ENCODE measurements at regions not wholly inside any gene's neighbourhood (a gene's known extent, or its start where the extent isn't known, plus 50 kb on each side); places are given as distances from the start of the nearest gene placed in this dataset.

- DNase-seq (ENCODE audit: low read depth in 2 of 2) = no peak
Measured at GRCh38 chrX:114332766-114333165, 251.1 kb upstream of the HTR2C start.

- DNase-seq (ENCODE audit: low read depth in 2 of 2) = no peak
Measured at GRCh38 chrX:114334473-114334982, 249.4 kb upstream of the HTR2C start.

- DNase-seq (ENCODE audit: low read depth in 2 of 2) = no peak
Measured at GRCh38 chrX:114338870-114339269, 245.0 kb upstream of the HTR2C start.

- peak; percentile 2 to 7 for DNase-seq (ENCODE audit: low read depth in 2 of 2)
Measured at GRCh38 chrX:114344756-114345349, 239.0 kb upstream of the HTR2C start.

- no peak for DNase-seq (ENCODE audit: low read depth in 2 of 2)
Measured at GRCh38 chrX:114361076-114361725, 222.7 kb upstream of the HTR2C start.

- DNase-seq (ENCODE audit: low read depth in 2 of 2) = no peak
Measured at GRCh38 chrX:114363346-114363745, 220.5 kb upstream of the HTR2C start.

- no peak for DNase-seq (ENCODE audit: low read depth in 2 of 2)
Measured at GRCh38 chrX:114365065-114365834, 218.6 kb upstream of the HTR2C start.

GRCh38 chrX:114372937-114373336 lies 210.9 kb upstream of the HTR2C start:
- DNase-seq (ENCODE audit: low read depth in 2 of 2) = no peak

GRCh38 chrX:114390251-114390796 lies 193.6 kb upstream of the HTR2C start:
- no peak for DNase-seq (ENCODE audit: low read depth in 2 of 2)

All from fibroblast of skin of left quadriceps (primary cell).